Activated effector memory CD4-positive, alpha-beta T cell treated with anti-CD3 and anti-CD28 coated beads, Interleukin-2, amount 50 U/mL, for 16 hours (primary cell): ENCODE measurements at regions not wholly inside any gene's neighbourhood (a gene's known extent, or its start where the extent isn't known, plus 50 kb on each side); places are given as distances from the start of the nearest gene placed in this dataset.
"Not testable (repeated sequence)": the region's sequence is repeated elsewhere in the genome, so short reads cannot be mapped to it uniquely, and the experiment has no call there.

ENCODE experiments used
- DNase-seq: peaks from one replicate; pipeline ENCODE4 v3.0.0-alpha.2; 2020

DNA sequence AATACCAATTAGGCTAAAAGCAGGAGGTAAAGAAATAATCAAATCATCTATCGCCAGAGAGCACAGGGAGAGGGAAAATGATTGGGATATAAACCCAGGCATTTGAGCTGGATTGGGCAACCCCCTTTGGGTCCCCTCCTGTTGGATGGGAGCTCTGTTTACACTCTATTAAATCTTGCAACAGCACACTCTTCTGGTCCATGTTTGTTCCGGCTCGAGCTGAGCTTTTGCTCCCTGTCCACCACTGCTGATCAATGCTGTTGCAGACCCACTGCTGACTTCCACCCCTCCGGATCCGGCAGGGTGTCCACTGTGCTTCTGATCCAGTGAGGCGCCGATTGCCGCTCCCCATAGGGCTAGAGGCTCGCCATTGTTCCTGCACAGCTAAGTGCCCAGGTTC, 493.8 kb downstream of the MATN1 start:
- no peak for DNase-seq

DNA sequence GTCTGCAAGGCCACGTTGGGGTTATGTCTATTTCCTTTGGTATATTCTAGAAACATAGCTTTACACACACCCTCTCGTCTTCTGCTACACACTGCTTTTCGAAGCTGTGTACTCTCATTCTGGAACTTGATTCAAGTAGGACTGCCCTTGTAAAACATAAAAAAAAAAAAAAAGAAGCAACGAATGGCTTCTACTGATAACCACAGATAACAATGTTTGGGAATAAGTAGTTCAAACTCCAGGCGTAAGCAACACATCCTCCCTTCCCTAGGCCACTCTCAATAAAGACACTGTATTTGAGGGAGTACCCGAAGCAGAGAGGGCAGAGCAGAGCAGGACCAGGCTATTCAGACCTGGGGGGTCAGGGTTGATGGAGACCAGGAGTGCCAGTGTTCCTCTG, 496.7 kb downstream of the MATN1 start:
- DNase-seq, result no peak

DNA sequence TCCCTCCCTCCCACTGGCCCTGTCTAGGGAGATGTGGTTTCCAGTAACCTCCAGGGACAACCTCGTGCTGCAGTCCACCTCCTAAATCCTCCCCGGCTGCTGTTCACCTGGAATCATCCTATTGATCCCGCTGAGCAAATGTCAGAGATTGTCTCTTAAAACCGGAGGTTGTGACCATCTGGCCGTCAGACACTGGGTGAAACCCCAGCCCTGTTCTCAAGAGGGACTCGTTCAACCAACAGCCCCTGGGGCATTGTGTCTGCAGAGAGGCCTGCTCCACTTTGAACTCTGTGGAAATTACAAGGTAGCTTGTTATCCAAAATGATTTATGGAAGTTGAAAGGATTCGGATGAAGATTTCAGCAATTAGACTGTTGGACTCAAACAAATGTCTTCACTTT, 498.0 kb downstream of the MATN1 start:
- DNase-seq, result no peak

DNA sequence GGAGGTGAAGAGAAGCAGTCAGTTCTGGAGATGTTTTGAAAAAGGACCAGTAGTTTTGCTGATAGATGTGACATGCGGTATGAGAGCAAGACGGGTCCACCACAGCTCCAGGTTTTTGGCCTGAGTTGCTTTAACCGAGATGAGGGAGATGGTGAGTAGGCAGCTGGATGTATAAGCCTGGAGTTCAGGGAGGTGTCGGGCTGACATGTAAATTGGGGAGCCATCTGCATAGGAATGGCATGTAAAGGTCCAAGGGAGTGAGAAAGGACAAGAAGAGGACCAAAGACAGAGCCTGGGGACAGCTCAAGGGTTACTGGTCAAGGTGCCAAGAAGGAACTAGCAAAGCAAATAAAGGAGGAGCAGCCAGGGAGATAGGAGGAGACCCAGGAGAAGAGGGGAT, 503.7 kb downstream of the MATN1 start:
- no peak for DNase-seq

DNA sequence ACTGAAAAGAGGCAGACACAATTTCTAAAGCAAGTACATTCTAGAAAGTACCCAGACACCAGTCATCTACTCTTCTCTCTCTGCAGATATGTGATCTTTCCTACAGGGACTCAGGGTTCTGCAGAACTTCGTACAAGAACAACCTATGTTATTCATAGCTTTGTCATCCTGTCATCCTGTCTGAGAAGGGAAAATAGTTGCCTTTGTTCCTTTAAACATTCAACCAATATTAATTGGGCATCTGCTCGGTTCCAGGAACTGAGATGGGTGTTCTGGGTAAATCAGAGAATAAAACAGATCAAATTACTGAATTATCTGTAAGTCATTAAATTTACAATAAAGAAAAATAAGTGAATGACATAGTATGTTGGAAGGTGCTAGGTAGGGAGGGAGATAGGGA, 504.9 kb downstream of the MATN1 start:
- DNase-seq, result no peak

DNA sequence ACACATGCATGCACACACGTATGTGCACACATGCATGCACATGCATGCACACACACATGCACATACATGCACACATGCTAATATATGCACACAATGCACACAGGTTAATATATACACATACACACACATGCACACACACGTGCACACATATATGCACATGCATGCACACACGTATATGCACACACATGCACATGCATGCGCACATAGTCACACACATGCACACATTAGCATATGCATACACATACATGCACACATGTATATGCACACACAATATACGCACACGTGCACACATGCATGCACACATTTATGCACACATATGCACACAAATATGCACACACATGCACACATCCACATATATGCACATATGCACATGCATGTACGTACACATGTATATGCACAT, 506.8 kb downstream of the MATN1 start:
- DNase-seq, result no peak

DNA sequence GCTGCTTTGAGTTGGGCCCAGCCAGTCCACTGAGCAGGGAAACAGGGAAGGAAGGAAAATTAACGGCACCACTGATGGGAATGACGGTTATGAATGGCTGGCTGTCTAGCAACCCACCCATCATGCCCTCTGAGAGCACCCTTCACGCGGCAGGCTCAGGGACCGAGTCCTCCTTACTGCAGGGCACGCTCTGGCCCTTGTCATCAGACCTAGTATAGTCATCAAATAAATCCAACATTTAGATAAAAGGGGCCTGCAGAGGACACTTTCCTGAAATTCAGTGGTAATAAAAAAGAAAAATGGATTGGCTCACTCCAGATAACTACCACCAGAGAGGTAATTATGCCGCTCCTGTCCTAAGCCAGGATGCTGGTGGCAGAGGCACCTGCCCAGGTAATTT, 509.4 kb downstream of the MATN1 start:
- DNase-seq, result no peak

DNA sequence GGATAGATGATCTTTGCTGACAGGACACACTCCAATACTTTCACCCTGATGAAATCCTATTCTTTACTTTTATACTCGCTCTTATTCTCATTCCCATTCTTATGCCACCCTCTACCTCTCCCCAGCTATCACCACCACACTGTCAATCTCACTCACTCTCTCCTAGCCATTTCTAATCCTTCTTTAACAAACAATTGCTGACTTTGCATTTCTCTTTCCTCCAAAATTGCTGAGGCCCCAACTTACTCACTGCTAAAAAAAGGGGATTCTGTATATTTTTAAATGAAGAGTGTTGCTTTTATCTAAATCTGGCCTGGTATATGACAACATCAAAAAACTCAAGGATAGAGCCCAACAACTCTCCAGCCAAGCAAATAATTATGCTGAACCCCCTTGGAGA, 515.4 kb downstream of the MATN1 start:
- DNase-seq, result not testable (repeated sequence)

DNA sequence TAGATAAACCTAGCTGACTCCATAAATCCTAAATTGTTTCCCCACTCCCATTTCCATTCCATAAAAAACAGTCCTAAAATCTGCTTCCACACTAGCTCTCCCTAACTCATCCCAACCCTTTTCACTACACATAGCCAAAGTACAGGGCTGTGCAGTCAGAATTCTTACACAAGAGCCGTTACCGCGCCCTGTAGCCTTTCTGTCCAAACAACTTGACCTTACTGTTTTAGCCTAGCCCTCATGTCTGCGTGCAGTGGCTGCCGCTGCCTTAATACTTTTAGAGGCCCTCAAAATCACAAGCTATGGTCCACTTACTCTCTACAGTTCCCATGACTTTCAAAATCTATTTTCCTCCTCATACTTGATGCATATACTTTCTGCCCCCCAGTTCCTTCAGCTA, 516.8 kb downstream of the MATN1 start:
- not testable (repeated sequence) for DNase-seq

DNA sequence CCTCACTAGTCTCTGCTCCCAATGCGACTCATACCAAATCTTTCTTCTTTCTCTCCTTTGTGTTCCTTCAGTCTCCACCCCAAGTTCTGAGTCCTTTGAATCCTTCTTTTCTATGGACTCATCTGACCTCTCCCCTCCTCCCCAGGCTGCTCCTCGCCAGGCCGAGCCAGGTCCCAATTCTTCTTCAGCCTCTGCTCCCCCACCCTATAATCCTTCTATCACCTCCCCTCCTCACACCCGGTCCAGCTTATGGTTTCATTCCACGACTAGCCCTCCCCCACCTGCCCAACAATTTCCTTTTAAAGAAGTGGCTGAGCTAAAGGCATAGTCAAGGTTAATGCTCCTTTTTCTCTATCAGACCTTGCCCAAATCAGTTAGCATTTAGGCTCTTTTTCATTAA, 518.5 kb downstream of the MATN1 start:
- not testable (repeated sequence) for DNase-seq

DNA sequence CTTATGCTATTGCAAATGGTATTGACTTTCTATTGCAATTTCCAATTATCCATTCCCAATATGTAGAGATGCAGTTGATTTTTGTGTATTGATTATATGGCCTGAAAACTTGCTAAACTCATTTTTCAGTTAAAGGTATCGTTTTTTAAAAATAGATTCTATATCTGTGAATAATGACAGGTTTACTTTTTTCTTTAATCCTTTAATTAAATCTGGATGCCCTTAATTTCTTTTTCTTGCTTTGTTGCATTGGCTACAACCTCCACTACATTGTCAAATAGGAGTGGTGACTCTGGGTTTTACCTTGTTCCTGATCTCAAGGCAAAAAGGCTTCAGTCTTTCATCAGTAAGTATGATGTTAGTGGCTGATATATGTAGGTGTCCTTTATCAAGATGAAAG, 522.4 kb downstream of the MATN1 start:
- DNase-seq, result no peak

DNA sequence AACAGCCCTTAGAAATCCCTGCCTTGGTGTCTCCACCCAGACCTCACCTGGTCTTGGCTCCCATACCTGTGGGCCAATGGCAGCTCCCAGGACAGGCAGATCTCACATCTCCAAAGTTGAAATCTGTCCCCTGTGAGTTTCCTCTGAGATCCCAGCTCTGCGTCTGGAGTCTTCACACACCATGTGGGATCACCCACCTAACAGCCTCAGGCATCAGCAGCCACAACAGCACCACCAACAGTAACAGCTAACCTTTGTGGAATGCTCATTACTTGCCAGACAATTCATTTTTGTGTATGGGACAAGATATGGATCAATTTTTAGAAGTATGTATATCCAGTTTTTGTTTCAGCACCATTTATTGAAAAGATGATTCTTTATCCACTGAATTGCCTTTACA, 523.2 kb downstream of the MATN1 start:
- no peak for DNase-seq

DNA sequence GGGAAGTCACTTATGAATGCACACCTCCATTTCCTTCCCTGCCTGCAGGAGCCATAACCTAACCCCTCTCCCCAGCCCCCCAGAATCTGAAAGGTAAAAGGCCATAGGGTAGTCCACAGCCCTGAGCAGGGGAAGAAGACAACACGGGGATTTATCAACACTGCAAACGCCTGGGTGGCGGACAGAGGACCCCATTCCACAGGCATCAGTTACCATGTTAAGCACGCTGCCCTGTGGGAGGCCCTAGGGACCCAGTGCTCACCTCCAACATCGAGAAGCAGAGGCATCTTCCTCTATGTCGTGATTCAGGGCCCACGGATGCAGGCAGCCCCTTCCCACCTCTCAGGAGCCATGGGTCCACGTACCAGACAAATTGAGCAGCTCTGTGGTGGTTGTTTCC, 523.8 kb downstream of the MATN1 start:
- no peak for DNase-seq

DNA sequence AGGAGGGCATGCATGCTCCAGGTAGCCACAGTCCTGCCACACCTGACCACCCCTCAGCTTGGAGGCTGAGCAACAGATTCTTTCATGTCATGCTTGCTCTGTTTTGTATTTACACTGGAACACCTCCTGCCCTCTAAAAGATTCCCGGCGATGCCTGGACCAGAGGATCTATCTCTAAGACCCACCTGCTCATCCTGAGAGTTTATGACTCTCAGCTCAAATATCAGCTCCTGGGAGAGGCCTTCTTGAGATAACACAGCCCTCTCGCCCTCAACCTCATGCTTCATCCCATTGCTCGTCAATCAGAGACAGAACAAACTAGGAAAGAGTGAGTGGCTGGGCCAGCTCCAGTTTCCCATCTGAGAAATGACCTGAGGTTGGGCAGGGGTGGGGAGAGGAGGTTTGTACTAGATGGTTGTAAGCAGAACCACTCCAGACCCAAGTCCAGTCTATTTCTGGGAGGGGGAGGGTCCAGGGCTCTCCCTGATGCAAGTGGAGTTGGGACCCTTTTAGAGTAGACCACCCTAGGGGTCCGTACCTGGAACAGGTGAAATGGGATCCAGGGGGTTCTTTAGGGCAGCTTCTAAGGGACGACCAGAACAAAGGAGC, 524.5 kb downstream of the MATN1 start:
- DNase-seq, result no peak

DNA sequence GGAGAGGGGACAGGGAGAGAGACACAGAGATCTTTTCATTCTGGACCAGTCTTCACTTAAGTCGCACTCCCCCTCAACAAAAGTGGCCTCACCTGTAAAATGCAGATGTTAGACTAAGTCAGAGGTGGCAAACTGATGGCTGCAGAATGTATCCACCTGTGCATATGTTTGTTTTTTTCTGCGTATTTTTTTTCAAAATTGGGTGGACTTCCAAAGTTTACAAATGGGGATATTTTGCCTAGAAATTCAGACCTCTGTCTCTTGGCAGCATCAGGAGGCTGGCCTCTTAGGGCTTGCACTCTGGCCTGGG, 525.0 kb downstream of the MATN1 start:
- DNase-seq, result no peak

DNA sequence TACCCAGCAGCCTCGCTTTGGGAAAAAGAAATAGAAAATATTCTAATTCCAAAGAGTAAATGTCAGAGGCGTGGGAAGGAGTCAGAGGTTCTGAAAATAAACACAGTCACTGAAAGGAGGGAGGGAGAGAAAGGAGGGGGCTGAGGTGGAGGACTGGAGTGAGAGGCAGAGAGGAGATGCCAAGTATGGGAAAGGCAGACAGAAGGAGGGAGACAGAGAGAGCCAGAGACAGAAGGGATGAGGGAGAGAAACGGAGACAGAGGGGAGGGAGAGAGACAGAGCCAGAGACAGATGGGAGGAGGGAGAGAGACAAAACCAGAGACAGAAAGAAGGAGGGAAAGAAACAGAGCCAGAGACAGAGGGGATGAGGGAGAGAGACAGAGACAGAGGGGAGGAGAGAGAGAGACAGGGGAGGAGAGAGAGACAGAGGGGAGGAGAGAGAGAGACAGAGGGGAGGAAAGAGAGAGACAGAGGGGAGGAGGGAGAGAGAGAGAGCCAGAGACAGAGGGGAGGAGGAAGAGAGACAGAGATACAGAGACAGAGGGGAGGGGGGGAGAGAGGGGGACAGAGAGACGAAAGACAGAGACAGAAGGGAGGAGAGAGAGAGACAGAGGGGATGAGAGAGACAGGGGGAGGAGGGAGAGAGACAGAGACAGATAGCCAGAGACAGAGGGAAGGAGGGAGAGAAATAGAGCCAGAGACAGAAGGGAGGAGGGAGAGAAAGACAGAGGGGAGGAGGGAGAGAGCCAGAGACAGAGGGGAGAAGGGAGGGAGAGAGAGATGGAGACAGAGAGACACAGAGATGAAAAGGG, 525.5 kb downstream of the MATN1 start:
- no peak for DNase-seq

DNA sequence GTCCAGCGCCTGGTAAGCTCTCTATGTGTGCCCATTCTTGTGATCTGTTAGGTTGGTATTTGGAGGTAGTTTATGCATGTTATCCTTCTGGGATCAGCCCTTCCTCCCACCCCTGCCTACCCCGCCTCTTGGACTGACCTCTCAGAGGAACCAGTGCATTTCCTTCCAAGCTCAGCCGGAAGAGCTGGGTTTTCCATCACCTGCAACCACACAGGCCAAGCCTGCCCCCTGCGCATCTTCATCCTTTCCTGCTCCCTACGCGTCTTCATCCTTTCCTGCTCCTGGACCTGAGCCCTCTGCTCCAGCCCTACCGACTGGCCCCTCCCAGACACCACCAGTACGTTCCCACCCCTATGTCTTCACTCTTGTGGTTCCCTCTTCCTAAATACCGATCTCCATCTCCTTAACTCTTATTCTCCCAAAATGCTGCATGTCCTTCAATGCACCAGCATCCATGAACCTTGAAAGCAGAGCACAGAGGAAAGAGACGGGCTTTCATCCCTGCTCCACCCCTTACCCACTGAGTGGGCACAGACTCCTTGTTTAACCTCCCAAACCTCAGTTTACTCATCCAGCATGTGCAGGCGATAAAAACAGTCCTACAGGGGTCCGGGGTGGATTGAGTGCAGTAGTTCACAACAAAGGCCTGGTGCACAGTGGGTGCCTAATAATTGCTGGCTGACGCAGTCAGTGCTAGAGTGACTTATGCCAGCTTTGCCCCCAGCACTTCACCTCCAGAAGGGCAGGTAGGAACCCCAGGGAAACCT, 526.3 kb downstream of the MATN1 start:
- DNase-seq, result no peak

DNA sequence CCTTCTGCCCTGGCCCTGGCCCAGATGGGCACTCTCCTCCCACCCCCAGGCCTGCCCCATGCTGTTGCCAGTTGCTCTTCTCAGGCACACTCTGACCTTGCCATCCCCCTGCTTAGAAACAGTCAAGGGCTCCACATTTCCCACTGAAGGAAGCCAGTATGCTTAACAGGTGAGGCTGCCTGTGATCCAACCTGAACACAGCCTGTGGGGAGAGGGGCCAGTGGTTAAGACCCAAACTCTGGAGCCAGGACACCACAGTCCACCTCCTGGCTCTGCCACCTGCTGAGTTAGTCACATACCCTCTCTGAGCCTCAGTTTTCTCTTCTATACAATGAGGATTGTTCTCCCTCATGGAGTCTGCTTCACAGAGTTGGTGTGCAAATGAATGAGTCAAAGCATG, 526.9 kb downstream of the MATN1 start:
- DNase-seq, result no peak

DNA sequence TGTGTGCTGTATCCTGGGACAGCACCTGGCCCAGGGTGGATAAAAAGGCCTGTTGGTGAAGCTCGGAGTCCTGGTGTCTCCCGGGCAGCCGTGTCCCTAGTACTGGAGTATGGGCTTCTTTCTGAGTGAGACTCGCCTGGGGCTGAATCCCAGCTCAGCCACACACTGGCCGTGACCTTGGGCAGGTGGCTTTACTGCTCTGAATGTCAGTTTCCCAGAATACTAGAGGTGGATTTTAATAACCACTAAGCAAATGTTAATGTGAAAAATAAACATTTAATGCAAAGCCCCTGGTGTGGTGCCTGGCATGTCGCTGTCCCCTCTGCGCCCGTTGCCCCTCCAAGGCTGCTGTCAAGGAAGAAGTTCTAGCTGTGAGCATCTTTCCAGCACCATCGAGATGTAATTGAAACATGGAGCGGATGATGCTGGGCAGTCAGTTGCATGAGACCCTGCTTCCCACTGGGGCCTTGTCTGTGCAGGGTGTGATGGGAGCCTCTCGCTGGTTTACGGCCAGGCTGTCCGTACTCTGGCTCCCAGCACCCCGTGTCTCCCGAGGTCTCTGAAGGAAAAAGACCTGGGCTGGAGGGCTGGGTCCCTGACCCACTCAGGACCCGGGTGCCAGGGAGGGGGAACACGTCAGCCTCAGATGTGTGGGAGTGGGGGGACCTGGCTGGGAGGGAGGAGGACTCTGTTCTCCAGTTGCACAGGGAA, 527.8 kb downstream of the MATN1 start:
- DNase-seq, result no peak

DNA sequence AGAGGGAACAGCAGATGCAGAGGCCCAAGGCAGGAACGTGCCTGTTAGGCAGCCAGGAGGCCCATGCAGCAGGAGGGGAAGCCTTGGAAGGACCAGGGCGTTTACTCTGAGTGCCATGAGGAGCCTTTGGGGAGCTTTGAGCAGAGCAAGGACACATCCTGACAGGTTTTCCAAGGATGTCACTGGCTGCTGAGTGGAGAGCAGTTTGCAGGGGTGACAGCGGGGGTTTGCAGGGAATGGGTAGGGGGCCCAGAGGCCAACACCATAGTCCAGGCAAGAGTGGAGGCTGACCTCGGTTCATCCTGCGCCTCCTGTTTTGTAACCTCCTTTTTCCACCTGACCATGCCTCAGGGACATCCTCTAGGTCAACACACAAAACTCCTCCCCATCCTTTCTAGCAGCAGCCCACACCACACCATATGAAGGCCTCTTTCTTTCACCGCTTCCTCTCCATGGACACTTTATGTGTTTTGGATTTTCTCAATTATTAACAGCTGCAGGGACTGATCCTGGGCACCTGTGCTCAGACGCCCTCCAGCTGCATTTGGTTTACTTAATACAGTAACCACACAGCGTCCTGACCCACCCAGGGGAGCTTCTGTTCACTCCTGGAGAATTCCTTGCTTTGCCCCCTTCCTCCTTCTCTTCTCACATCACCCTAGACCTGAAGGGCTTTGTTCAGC, 528.5 kb downstream of the MATN1 start:
- no peak for DNase-seq

DNA sequence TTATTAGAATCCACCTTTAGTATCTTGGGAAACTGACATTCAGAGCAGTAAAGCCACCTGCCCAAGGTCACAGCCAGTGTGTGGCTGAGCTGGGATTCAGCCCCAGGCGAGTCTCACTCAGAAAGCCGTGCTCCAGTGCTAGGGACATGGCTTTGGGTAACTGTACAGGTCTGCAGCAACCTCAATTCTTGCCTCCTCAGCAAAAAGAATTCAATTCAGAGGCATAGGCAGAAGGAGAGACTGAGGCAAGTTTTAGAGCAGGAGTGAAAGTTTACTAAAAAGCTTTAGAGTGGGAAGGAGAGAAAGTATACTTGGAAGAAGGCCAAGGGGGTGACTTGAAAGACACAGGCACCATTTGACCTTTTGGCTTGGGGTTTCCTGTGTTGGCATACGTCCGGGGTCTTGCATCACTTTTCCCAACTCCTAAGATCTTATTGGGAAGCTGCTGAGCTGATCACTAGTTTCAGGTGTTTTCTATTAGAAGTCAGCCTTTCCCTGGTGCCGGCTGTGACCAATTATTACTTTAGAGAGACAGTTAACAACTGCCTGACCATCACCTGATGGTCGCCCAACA, 529.3 kb downstream of the MATN1 start:
- DNase-seq, result no peak

DNA sequence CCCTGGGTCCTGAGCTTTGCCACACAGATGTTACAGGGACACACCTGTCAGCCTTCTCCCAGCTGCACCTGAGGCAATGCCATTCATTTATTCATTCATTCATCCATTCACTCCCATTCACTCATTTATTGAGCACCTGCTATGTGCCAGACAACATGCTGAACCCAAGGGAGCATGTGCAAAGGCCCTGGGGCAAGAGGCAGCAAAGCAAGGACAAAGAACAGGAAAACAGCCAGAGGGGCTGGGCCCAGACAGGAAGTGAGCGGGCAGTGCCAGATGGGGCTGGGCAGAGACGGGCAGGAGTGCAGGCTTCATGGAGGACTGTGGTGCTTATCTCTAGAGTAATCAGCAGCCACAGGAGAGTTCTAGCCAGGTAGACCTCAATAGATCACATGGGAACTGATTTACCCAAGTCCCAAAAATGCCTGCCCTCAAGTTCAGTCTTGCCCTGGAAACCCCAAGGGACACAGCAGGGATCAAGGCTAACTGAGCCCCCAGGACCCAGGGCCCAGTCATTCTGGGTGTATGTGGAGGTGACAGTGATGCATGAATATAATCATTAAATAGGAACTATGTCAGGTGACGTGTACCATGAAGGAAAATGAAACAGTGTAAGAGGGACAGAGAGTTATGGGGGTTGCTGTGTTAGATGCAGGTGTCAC, 530.3 kb downstream of the MATN1 start:
- DNase-seq, result no peak
